H9 (cell line): ENCODE measurements at regions not wholly inside any gene's neighbourhood (a gene's known extent, or its start where the extent isn't known, plus 50 kb on each side); places are given as distances from the start of the nearest gene placed in this dataset.

Experiments
- DNase-seq: peaks from one replicate; pipeline ENCODE4 v3.0.0-alpha.2; 2017
- H2AFZ ChIP-seq: one replicate; pipeline ENCODE4 v1.6.1; 2013; ENCODE audit warnings: mild to moderate bottlenecking, low read length, control low read depth, moderate library complexity
- H2AK5ac ChIP-seq: 2 replicates; pipeline ENCODE4 v1.6.1; 2013; ENCODE audit warnings: low read length, control low read depth, mixed read lengths; ENCODE audit not compliant: insufficient read length
- H2BK120ac ChIP-seq: one replicate; pipeline ENCODE4 v1.6.1; 2013; ENCODE audit warnings: low read depth, mild to moderate bottlenecking, low read length, control low read depth, inconsistent platforms; ENCODE audit not compliant: poor library complexity, severe bottlenecking
- H2BK12ac ChIP-seq: 2 replicates; pipeline ENCODE4 v1.6.1; 2013; ENCODE audit warnings: low read length, control low read depth, mixed read lengths, low read depth; ENCODE audit not compliant: insufficient read length
- H2BK15ac ChIP-seq: 2 replicates; pipeline ENCODE4 v1.6.1; 2013; ENCODE audit warnings: low read depth, low read length, control low read depth
- H2BK20ac ChIP-seq: one replicate; pipeline ENCODE4 v1.6.1; 2013; ENCODE audit warnings: low read depth, mild to moderate bottlenecking, low read length, control low read depth, inconsistent platforms; ENCODE audit not compliant: poor library complexity, severe bottlenecking
- H2BK5ac ChIP-seq: 2 replicates; pipeline ENCODE4 v1.6.1; 2013; ENCODE audit warnings: low read length, control low read depth, mixed read lengths; ENCODE audit not compliant: insufficient read length
- H3K14ac ChIP-seq: 2 replicates; pipeline ENCODE4 v1.6.1; 2013; ENCODE audit warnings: low read length, control low read depth; ENCODE audit not compliant: insufficient read depth
- H3K18ac ChIP-seq: 2 replicates; pipeline ENCODE4 v1.6.1; 2013; ENCODE audit warnings: low read depth, mild to moderate bottlenecking, mixed read lengths, low read length, control low read depth; ENCODE audit not compliant: insufficient read length
- H3K23ac ChIP-seq: 2 replicates; pipeline ENCODE4 v1.6.1; 2013; ENCODE audit warnings: low read length, control low read depth, mixed read lengths, low read depth; ENCODE audit not compliant: insufficient read length
- H3K23me2 ChIP-seq: 2 replicates; pipeline ENCODE4 v1.6.1; 2013; ENCODE audit warnings: low read depth, mild to moderate bottlenecking, mixed read lengths, low read length, control low read depth; ENCODE audit not compliant: insufficient read length, poor library complexity, severe bottlenecking
- H3K27ac ChIP-seq: 2 replicates; pipeline ENCODE4 v1.5.1; 2013; ENCODE audit warnings: low read length, control low read depth, mixed read lengths, low read depth; ENCODE audit not compliant: insufficient read length
- H3K27me3 ChIP-seq: 2 replicates; pipeline ENCODE4 v1.6.1; 2013; ENCODE audit warnings: low read length, control low read depth, inconsistent platforms; ENCODE audit not compliant: insufficient read depth
- H3K4ac ChIP-seq: 2 replicates; pipeline ENCODE4 v1.6.1; 2013; ENCODE audit warnings: low read depth, mild to moderate bottlenecking, control low read depth, inconsistent platforms, low read length, moderate library complexity
- H3K4me1 ChIP-seq: 2 replicates; pipeline ENCODE4 v1.6.1; 2013; ENCODE audit warnings: low read length, control low read depth, inconsistent platforms; ENCODE audit not compliant: insufficient read depth
- H3K4me2 ChIP-seq: 2 replicates; pipeline ENCODE4 v1.6.1; 2013; ENCODE audit warnings: low read length, control low read depth, mixed read lengths; ENCODE audit not compliant: insufficient read length, insufficient read depth
- H3K56ac ChIP-seq: 2 replicates; pipeline ENCODE4 v1.6.1; 2013; ENCODE audit warnings: low read depth, mild to moderate bottlenecking, mixed read lengths, low read length, control low read depth; ENCODE audit not compliant: insufficient read length
- H3K79me1 ChIP-seq: 2 replicates; pipeline ENCODE4 v1.6.1; 2013; ENCODE audit warnings: low read depth, mild to moderate bottlenecking, moderate library complexity, low read length, control low read depth, inconsistent platforms; ENCODE audit not compliant: insufficient read depth, poor library complexity, severe bottlenecking
- H3K79me2 ChIP-seq: 2 replicates; pipeline ENCODE4 v1.6.1; 2013; ENCODE audit warnings: low read length, control low read depth, inconsistent platforms; ENCODE audit not compliant: insufficient read depth
- H3K9ac ChIP-seq: 2 replicates; pipeline ENCODE4 v1.6.1; 2013; ENCODE audit warnings: low read length, control low read depth, mixed read lengths; ENCODE audit not compliant: insufficient read length; ENCODE audit errors: extremely low read depth
- H3K9me3 ChIP-seq: one replicate; pipeline ENCODE4 v1.6.1; 2013; ENCODE audit warnings: low read depth, low read length, inconsistent platforms; ENCODE audit not compliant: control insufficient read depth
- H3T11ph ChIP-seq: one replicate; pipeline ENCODE4 v1.6.1; 2013; ENCODE audit warnings: mild to moderate bottlenecking, low read length, control low read depth, inconsistent platforms
- H4K20me1 ChIP-seq: one replicate; pipeline ENCODE4 v1.6.1; 2013; ENCODE audit not compliant: control insufficient read depth, insufficient read length, insufficient read depth
- H4K5ac ChIP-seq: 2 replicates; pipeline ENCODE4 v1.6.1; 2013; ENCODE audit warnings: low read depth, mild to moderate bottlenecking, mixed read lengths, low read length, control low read depth; ENCODE audit not compliant: insufficient read length
- H4K8ac ChIP-seq: replicated peaks from 2 replicates; pipeline ENCODE4 v1.6.1; 2013; ENCODE audit warnings: low read length, control low read depth, mixed read lengths, low read depth; ENCODE audit not compliant: insufficient read length
- H4K91ac ChIP-seq: 2 replicates; pipeline ENCODE4 v1.6.1; 2013; ENCODE audit warnings: low read depth, mild to moderate bottlenecking, moderate library complexity, mixed read lengths, low read length, control low read depth; ENCODE audit not compliant: insufficient read length
- H3K27ac Mint-ChIP-seq, 3 experiments: 2 replicates in 2 of 3; 3 replicates in 1 of 3; pipeline ENCODE4 v1.8.0; 2020 to 2021; ENCODE audit warnings: mixed read lengths in 3 of 3, mild to moderate bottlenecking in 1 of 3, moderate library complexity in 1 of 3
- H3K27me3 Mint-ChIP-seq: 2 replicates; pipeline ENCODE4 v1.8.0; 2021; ENCODE audit warnings: low read depth, mild to moderate bottlenecking, moderate library complexity, mixed read lengths
- H3K36me3 Mint-ChIP-seq, 3 experiments: 2 replicates in 2 of 3; 3 replicates in 1 of 3; pipeline ENCODE4 v1.8.0; 2020 to 2021; ENCODE audit warnings: low read depth in 3 of 3, mixed read lengths in 3 of 3; ENCODE audit not compliant: insufficient read depth in 1 of 3
- H3K4me1 Mint-ChIP-seq, 2 experiments: 2 replicates each; pipeline ENCODE4 v1.8.0; 2020; ENCODE audit warnings: mixed read lengths in 2 of 2
- H3K4me3 Mint-ChIP-seq, 2 experiments: 2 replicates in 1 of 2; 3 replicates in 1 of 2; pipeline ENCODE4 v1.8.0; 2020 to 2021; ENCODE audit warnings: mild to moderate bottlenecking in 2 of 2, mixed read lengths in 2 of 2, moderate library complexity in 1 of 2
- H3K9me3 Mint-ChIP-seq, 2 experiments: 2 replicates in 1 of 2; 3 replicates in 1 of 2; pipeline ENCODE4 v1.8.0; 2020; ENCODE audit warnings: mild to moderate bottlenecking in 2 of 2, mixed read lengths in 2 of 2, moderate library complexity in 1 of 2
- CTCF ChIP-seq: fragments of 200-600 bp; sonication (generic); conservative IDR thresholded peaks from 3 replicates; pipeline ENCODE4 v1.8.0; 2021; ENCODE audit warnings: antibody characterized with exemption, mild to moderate bottlenecking
- WGBS: extraction: QIAGEN DNeasy Blood & Tissue Kit; methylation state at CpG from one replicate; pipeline ENCODE4 v1.1.7; 2013; ENCODE audit warnings: missing lambda C conversion rate, low lambda C conversion rate, mixed read lengths; ENCODE audit not compliant: insufficient read length; ENCODE audit errors: extremely low coverage; 5-methylcytosine and 5-hydroxymethylcytosine counted together

GRCh38 chr2:84031312-84032050 lies 427.6 kb downstream of the SUCLG1 start:
- Histone ChIP-seq H3K4me2 (no peak overlapping the region), H3K14ac (no peak overlapping the region), H3T11ph (no peak overlapping the region), H3K9ac (no peak overlapping the region), H3K27me3 (no peaks in the 10 kb centered on the region), H4K8ac (no peak overlapping the region), H3K18ac (no peak overlapping the region), H2AK5ac (no peak overlapping the region), H2BK15ac (no peak overlapping the region), H3K23ac (no peak overlapping the region), H2BK20ac (no peak overlapping the region), H3K79me1 (no peaks in the 10 kb centered on the region), H4K20me1 (no peaks in the 10 kb centered on the region), H2AFZ (no peak overlapping the region), H2BK120ac (no peak overlapping the region), H4K5ac (no peak overlapping the region), H3K56ac (no peak overlapping the region), H2BK5ac (no peak overlapping the region), H3K4ac (no peak overlapping the region), H3K4me1 (no peaks in the 10 kb centered on the region), H3K27ac (no peak overlapping the region), H3K23me2 (no peaks in the 10 kb centered on the region), H2BK12ac (no peak overlapping the region), H3K79me2 (no peaks in the 10 kb centered on the region), H3K9me3 (no peaks in the 10 kb centered on the region), H4K91ac (no peak overlapping the region)
- no peaks in the 10 kb centered on the region for H3K36me3 Mint-ChIP-seq
- H3K4me3 Mint-ChIP-seq = no peak overlapping the region
- 0 out of 4 replicates have a peak, but pooled peaks cover 0 to 2% of the 10 kb centered on the region in 2 experiments for H3K4me1 Mint-ChIP-seq
- no peak overlapping the region for H3K27ac Mint-ChIP-seq
- TF ChIP-seq CTCF = no peak
- no peaks in the 10 kb centered on the region for H3K27me3 Mint-ChIP-seq
- WGBS = no CpG with 5 or more reads among the region's 5 CpGs
- no peak for DNase-seq
- no peaks in the 10 kb centered on the region for H3K9me3 Mint-ChIP-seq
